Endothelial cell (in vitro differentiated cells): ENCODE measurements at regions not wholly inside any gene's neighbourhood (a gene's known extent, or its start where the extent isn't known, plus 50 kb on each side); places are given as distances from the start of the nearest gene placed in this dataset.
A peak's percentile ranks its signal among the peaks of the same experiment; 100 is the strongest.

Experiments used
- DNase-seq: peaks from one replicate; pipeline ENCODE4 v3.0.0; 2021; ENCODE audit warnings: low spot score
- H3K27ac Mint-ChIP-seq: one replicate; pipeline ENCODE4 v1.8.0; 2021; ENCODE audit warnings: mixed read lengths, inconsistent platforms; ENCODE audit not compliant: unreplicated experiment
- H3K27me3 Mint-ChIP-seq: one replicate; pipeline ENCODE4 v1.8.0; 2021; ENCODE audit warnings: mild to moderate bottlenecking, moderate library complexity, mixed read lengths, inconsistent platforms; ENCODE audit not compliant: unreplicated experiment
- H3K36me3 Mint-ChIP-seq: one replicate; pipeline ENCODE4 v1.8.0; 2021; ENCODE audit warnings: mild to moderate bottlenecking, low read depth, mixed read lengths, inconsistent platforms; ENCODE audit not compliant: unreplicated experiment
- H3K4me1 Mint-ChIP-seq: one replicate; pipeline ENCODE4 v1.8.0; 2021; ENCODE audit warnings: mild to moderate bottlenecking, mixed read lengths, inconsistent platforms; ENCODE audit not compliant: unreplicated experiment
- H3K4me3 Mint-ChIP-seq: one replicate; pipeline ENCODE4 v1.8.0; 2021; ENCODE audit warnings: mild to moderate bottlenecking, mixed read lengths, inconsistent platforms; ENCODE audit not compliant: unreplicated experiment
- H3K9me3 Mint-ChIP-seq: one replicate; pipeline ENCODE4 v1.8.0; 2021; ENCODE audit warnings: mixed read lengths, inconsistent platforms; ENCODE audit not compliant: unreplicated experiment
- TF ChIP-seq, protein P1 (sequence below): fragments of 200-600 bp; sonication (generic); IDR thresholded peaks from one replicate; pipeline ENCODE4 v1.5.0; 2021; ENCODE audit warnings: antibody characterized with exemption; ENCODE audit not compliant: unreplicated experiment

DNA sequence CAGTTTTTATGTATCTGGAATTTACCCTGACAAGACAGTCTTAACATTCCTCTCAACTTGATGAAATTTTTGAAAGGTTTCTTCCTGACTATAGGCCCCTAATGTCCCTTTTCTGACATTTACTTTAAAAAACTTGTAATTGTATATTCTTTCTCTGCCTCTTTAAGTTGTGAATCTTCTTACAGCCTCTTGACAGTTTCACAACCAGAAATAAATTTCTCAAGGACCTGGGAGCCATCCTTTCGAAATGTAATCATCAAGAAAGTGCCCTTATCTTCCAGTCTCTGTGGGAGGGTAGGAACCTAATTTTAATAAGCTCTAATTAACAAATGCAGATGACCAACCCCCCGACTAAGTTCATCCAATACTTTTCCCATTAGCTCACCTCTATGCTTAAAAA lies 403.6 kb upstream of the GJE1 start:
- no peaks in the 10 kb centered on the region for H3K9me3 Mint-ChIP-seq
- no peaks in the 10 kb centered on the region for H3K36me3 Mint-ChIP-seq
- H3K27me3 Mint-ChIP-seq = no peaks in the 10 kb centered on the region
- no peak overlapping the region for H3K27ac Mint-ChIP-seq
- TF ChIP-seq, protein P1, sequence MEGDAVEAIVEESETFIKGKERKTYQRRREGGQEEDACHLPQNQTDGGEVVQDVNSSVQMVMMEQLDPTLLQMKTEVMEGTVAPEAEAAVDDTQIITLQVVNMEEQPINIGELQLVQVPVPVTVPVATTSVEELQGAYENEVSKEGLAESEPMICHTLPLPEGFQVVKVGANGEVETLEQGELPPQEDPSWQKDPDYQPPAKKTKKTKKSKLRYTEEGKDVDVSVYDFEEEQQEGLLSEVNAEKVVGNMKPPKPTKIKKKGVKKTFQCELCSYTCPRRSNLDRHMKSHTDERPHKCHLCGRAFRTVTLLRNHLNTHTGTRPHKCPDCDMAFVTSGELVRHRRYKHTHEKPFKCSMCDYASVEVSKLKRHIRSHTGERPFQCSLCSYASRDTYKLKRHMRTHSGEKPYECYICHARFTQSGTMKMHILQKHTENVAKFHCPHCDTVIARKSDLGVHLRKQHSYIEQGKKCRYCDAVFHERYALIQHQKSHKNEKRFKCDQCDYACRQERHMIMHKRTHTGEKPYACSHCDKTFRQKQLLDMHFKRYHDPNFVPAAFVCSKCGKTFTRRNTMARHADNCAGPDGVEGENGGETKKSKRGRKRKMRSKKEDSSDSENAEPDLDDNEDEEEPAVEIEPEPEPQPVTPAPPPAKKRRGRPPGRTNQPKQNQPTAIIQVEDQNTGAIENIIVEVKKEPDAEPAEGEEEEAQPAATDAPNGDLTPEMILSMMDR = no peak
- peaks cover 26% of the 10 kb centered on the region for H3K4me1 Mint-ChIP-seq
- no peak for DNase-seq
- no peak overlapping the region for H3K4me3 Mint-ChIP-seq

DNA sequence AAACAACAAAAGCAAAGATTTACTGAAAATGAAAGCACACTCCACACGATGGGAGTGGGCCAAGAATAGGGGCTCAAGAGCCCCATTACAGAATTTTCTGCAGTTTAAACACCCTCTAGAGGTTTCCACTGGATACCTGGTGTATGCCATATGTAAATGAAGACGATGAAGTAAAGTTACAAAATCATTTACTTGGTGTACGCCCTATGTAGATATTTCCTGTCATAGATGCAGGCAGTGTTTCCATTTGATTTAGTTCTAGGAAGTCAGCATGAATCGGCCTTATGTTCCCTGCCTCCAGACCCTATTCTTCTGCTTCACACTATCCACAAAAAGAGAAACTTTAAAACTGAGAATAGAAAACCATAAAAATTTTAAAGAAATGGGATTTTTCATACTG lies 404.4 kb upstream of the GJE1 start:
- DNase-seq = no peak
- no peaks in the 10 kb centered on the region for H3K36me3 Mint-ChIP-seq
- H3K4me3 Mint-ChIP-seq = no peak overlapping the region
- H3K27me3 Mint-ChIP-seq = no peaks in the 10 kb centered on the region
- H3K4me1 Mint-ChIP-seq = peaks cover 26% of the 10 kb centered on the region
- TF ChIP-seq, protein P1 = no peak
- H3K9me3 Mint-ChIP-seq = no peaks in the 10 kb centered on the region
- H3K27ac Mint-ChIP-seq = no peak overlapping the region

DNA sequence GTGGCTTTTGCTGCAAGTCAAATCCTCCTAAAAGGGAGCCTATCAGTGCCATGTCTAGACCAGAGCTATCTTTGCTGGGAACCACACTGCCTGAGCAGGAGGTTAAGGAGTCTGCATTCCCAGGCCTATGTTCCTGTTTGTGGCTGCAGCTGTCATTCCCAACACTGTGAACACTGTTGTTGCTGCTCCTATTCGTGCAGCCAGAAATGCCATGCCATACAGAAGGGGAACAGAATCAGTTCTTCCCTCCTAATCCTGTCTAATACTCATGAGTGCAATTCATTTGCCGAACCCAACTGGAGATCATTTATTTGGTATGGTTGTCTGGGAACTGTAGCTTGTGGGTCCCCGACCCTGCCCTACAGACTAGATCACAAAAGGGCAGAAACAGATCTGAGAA lies 406.5 kb upstream of the GJE1 start:
- no peaks in the 10 kb centered on the region for H3K36me3 Mint-ChIP-seq
- H3K4me1 Mint-ChIP-seq = peaks cover 26% of the 10 kb centered on the region
- no peak overlapping the region for H3K4me3 Mint-ChIP-seq
- H3K9me3 Mint-ChIP-seq = no peaks in the 10 kb centered on the region
- peak overlapping the region; percentile 88 for H3K27ac Mint-ChIP-seq
- DNase-seq = peak; percentile 22
- no peaks in the 10 kb centered on the region for H3K27me3 Mint-ChIP-seq
- TF ChIP-seq, protein P1 = no peak

DNA sequence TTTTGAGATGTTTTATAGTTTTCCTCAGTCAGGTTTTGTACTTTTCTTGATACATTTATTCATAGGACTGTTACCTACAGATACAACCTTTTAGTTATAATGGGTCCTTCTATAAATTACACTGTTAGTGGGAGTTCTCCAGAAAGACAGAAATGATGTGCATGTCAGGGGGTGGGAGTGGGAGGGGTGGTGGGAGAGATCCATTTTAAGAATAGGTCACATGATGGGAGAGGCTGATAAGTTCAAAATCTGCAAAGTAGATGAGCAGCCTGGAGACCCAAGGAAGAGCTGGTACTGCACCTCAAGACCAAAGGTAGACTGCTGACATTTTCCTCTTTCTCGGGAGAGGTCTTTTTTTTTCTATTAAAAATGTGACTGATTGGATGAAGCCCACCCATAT lies 408.0 kb upstream of the GJE1 start:
- Mint-ChIP-seq H3K4me1 (peaks cover 26% of the 10 kb centered on the region), H3K36me3 (no peaks in the 10 kb centered on the region), H3K27me3 (no peaks in the 10 kb centered on the region), H3K27ac (no peak overlapping the region), H3K4me3 (no peak overlapping the region), H3K9me3 (no peaks in the 10 kb centered on the region)
- DNase-seq = no peak
- TF ChIP-seq, protein P1 = no peak

DNA sequence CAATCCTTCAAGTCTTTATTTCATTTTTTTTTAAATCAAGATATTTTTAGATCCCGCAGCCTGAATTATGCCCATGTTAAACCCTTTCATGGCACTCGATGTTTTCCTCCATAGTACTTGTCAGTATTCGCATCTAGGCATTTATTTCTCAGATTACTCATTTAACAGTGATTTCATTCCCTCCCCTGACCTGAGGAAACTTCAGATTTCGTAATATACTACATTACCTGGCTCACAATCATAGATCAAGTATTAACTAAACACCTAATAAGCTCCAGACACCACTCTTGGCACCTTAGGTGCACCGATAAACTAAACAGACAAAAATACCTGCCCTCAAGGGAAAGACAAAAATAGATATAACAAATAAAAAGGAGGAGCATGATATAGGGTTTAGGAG lies 413.2 kb upstream of the GJE1 start:
- no peak overlapping the region for H3K27ac Mint-ChIP-seq
- no peaks in the 10 kb centered on the region for H3K4me1 Mint-ChIP-seq
- H3K36me3 Mint-ChIP-seq = no peaks in the 10 kb centered on the region
- TF ChIP-seq, protein P1 = no peak
- H3K27me3 Mint-ChIP-seq = no peaks in the 10 kb centered on the region
- no peak overlapping the region for H3K4me3 Mint-ChIP-seq
- H3K9me3 Mint-ChIP-seq = no peaks in the 10 kb centered on the region
- no peak for DNase-seq
